RWPE2 (cell line): ENCODE measurements at regions not wholly inside any gene's neighbourhood (a gene's known extent, or its start where the extent isn't known, plus 50 kb on each side); places are given as distances from the start of the nearest gene placed in this dataset.

Experiments used
- ATAC-seq: fragments of 200-7000 bp; cut with Tn5 transposase; 3 replicates; pipeline ENCODE4 v1.9.1; 2021; ENCODE audit warnings: low read depth
- DNase-seq: peaks from one replicate; pipeline ENCODE4 v3.0.0-alpha.2; 2020; ENCODE audit warnings: low spot score
- H3K27ac ChIP-seq: fragments of 450-650 bp; 2 replicates; pipeline ENCODE4 v1.5.1; 2017; ENCODE audit warnings: mild to moderate bottlenecking; ENCODE audit not compliant: poor library complexity, severe bottlenecking
- H3K27me3 ChIP-seq: fragments of 250-450 bp; sonication (Bioruptor Pico); 2 replicates; pipeline ENCODE4 v1.5.1; 2021; ENCODE audit warnings: mild to moderate bottlenecking, moderate library complexity; ENCODE audit not compliant: insufficient read depth, poor library complexity, severe bottlenecking
- H3K36me3 ChIP-seq: fragments of 250-450 bp; sonication (Bioruptor Pico); 2 replicates; pipeline ENCODE4 v1.5.1; 2020; ENCODE audit warnings: low read depth, mild to moderate bottlenecking, moderate library complexity
- H3K4me1 ChIP-seq: fragments of 250-450 bp; sonication (Bioruptor Pico); 2 replicates; pipeline ENCODE4 v1.5.1; 2021; ENCODE audit warnings: mild to moderate bottlenecking, moderate library complexity; ENCODE audit not compliant: insufficient read depth, poor library complexity, severe bottlenecking
- H3K4me3 ChIP-seq: fragments of 250-450 bp; sonication (Bioruptor Pico); 2 replicates; pipeline ENCODE4 v1.5.1; 2021; ENCODE audit warnings: mild to moderate bottlenecking, moderate library complexity; ENCODE audit not compliant: severe bottlenecking
- H3K9me3 ChIP-seq: fragments of 250-450 bp; sonication (Bioruptor Pico); 2 replicates; pipeline ENCODE4 v1.5.1; 2021; ENCODE audit warnings: mild to moderate bottlenecking, moderate library complexity; ENCODE audit not compliant: severe bottlenecking
- TF ChIP-seq, protein P1 (sequence below): fragments of 450-650 bp; IDR thresholded peaks from one replicate; pipeline ENCODE4 v1.5.1; 2017; ENCODE audit warnings: mild to moderate bottlenecking, moderate library complexity; ENCODE audit not compliant: poor library complexity, severe bottlenecking

DNA sequence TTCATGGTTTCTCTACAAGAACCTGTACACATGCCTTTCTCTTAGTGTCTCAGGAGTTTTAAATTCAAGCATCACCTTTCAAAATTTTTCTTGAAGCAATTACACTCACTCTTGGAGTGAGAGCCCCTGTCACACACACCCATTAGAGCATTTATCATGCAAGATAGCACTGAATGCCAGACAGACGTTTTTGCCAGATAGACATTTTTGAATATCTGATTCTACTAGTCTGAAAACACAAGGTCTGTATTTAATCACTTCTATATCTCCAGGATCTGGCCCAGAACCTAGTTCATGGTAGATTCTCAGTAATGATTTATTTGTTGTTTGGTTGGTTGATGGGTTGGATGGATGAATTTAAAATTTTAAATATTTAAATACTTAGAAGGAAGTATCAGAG is 60.9 kb upstream of the PDE1C start:
- TF ChIP-seq, protein P1, sequence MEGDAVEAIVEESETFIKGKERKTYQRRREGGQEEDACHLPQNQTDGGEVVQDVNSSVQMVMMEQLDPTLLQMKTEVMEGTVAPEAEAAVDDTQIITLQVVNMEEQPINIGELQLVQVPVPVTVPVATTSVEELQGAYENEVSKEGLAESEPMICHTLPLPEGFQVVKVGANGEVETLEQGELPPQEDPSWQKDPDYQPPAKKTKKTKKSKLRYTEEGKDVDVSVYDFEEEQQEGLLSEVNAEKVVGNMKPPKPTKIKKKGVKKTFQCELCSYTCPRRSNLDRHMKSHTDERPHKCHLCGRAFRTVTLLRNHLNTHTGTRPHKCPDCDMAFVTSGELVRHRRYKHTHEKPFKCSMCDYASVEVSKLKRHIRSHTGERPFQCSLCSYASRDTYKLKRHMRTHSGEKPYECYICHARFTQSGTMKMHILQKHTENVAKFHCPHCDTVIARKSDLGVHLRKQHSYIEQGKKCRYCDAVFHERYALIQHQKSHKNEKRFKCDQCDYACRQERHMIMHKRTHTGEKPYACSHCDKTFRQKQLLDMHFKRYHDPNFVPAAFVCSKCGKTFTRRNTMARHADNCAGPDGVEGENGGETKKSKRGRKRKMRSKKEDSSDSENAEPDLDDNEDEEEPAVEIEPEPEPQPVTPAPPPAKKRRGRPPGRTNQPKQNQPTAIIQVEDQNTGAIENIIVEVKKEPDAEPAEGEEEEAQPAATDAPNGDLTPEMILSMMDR, result no peak
- H3K36me3 ChIP-seq, result no peaks in the 10 kb centered on the region

DNA sequence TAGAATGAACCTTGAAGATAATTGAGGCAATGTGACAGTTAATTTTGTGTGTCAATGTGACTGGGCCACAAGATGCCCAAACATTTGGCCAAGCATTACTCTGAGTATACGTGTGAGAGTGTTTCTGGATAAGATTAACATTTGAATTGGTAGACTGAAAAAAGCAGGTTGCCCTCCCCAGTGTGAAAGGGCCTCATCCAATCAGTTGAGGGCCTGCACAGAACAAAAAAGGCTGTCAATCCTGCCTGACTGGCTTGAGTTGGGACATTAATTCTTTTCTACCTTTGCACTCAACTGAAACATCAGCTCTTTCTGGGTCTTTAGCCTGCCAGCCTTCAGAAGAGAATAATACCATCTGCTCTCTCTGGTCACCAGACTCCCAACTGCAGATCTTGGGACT is 56.6 kb upstream of the PDE1C start:
- no peak for ATAC-seq

More for the DNA sequence above, 60.9 kb upstream of the PDE1C start:
- no peaks in the 10 kb centered on the region for H3K4me1 ChIP-seq
- H3K9me3 ChIP-seq, result no peaks in the 10 kb centered on the region
- H3K27me3 ChIP-seq, result no peaks in the 10 kb centered on the region
- H3K27ac ChIP-seq, result no peak overlapping the region
- no peak overlapping the region for H3K4me3 ChIP-seq
- ATAC-seq (no peak), DNase-seq (no peak)

More for the DNA sequence above, 56.6 kb upstream of the PDE1C start:
- no peaks in the 10 kb centered on the region for H3K9me3 ChIP-seq
- H3K27ac ChIP-seq, result no peak overlapping the region
- H3K4me3 ChIP-seq, result no peak overlapping the region
- no peaks in the 10 kb centered on the region for H3K27me3 ChIP-seq
- H3K36me3 ChIP-seq, result no peaks in the 10 kb centered on the region
- DNase-seq, result no peak
- H3K4me1 ChIP-seq, result no peaks in the 10 kb centered on the region
- TF ChIP-seq, protein P1, result no peak
